Activated CD8-positive, alpha-beta memory T cell treated with anti-CD3 and anti-CD28 coated beads, Interleukin-2, amount 50 U/mL, for 1 hour (primary cell): ENCODE measurements at regions not wholly inside any gene's neighbourhood (a gene's known extent, or its start where the extent isn't known, plus 50 kb on each side); places are given as distances from the start of the nearest gene placed in this dataset.
"Not testable (repeated sequence)": the region's sequence is repeated elsewhere in the genome, so short reads cannot be mapped to it uniquely, and the experiment has no call there.

Experiments used
- DNase-seq: peaks from one replicate; pipeline ENCODE4 v3.0.0-alpha.2; 2020; ENCODE audit errors: extremely low read depth

DNA sequence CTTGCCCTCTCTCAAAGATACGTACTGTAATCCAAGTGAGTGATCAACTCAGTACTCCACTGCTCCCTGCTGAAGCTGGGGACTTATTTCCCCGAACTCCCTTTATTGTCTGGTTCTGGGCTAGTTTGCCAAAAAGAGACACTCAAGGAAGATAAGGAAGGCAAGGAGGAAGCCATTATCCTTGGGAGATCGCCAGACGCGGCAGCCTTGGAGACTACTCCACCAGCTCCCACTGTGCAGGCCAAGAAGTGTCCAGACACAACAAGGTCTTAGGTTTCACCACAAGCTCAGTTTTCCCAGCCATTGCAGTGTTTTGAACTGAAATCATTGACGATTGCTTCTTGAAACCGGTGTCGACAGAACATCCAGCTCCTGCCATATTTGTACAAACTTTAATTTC is 439.6 kb upstream of the UBE2E3 start:
- DNase-seq = no peak

GRCh38 chr2:180539541-180539940 is 440.9 kb upstream of the UBE2E3 start:
- DNase-seq = no peak

DNA sequence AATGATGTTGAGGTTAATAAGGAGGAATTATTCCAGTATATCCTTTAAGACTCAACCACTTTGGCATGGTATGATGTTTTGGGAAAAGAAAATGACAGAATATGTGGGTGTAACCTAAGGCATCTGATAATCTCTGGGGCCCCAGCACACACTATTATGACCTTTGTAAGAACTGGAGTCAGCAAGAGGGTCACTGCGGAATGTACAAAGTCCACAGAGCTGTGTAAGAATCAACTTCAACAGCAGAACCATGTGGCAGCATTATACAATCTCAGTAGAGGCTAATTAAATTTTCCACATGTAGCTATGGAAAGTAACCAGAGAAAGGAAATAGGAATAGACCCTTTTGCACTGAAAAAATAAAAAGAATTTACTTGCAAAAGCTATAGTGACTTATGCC is 445.1 kb upstream of the UBE2E3 start:
- no peak for DNase-seq

GRCh38 chr2:180531787-180532186 is 448.6 kb upstream of the UBE2E3 start:
- DNase-seq = not testable (repeated sequence)

DNA sequence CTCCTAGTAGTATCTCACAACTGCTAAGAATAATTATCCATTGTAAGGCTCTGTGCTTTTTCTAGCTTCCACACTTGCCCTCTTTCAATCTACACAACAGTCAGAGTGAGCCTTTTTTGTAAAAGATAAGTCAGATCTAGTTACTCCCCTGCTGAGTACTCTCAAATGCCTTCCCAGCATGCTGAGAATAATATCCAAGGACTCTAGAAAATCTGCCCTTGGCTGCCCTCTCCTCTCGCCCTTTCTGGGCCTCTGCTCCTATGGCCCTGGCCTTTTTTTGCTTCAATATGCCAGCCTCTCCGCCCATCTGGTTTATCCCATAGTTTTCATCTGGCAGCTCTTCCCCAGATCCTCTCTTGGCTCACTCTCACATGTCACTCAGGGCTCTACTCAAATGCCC is 455.9 kb upstream of the UBE2E3 start:
- DNase-seq = no peak

- no peak for DNase-seq
These were observed 456.6 kb upstream of the UBE2E3 start for GRCh38 chr2:180523621-180524340.

DNA sequence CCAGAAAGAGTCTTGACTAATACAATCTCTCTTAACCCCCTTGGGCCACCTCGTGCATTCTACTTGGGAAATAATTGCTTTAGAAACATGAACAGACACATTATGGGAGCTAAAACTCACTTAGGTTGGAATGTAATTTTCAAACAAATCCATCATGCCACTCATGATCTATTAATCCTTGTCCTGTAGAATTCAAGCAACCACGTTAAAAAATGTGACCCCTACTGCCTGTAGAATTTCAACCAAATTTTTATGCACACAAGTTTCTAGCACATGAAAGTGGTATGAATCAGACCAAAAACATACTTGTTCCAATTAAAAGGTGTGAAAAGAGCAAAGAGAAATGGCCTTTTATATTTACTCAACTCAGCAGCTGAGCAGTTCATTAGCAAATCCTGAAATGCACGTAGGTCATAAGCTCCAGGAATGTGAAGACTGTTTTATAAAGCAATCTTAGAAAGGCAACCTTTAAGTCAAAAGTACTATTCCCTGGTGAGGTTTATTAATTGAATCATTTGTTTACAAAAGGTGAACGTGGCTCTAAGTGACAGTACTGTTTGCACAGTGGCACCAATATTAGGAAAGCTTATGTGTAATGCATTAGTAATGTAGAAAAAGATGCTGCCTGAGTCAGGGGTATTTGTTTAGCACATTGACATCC is 459.4 kb upstream of the UBE2E3 start:
- DNase-seq = no peak

DNA sequence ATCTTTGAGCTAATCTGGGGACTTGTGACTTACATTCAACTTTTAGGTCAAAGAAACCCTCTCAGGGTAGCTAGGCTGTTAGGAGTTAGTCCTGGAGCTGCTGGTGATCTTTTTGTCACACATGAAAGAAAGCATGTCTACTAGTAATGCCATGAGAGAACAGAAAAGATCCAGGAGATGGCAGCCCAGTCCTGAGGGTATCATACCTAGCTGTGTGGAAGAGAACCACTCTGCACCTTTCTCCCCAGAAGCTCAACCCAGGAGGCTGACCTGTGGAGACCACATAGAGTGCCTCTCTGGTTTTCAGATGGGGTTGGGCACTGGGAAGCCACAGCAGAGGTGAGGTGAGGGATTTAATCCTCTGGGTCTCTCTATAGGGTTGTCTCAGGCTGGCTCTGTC is 460.2 kb upstream of the UBE2E3 start:
- no peak for DNase-seq

DNA sequence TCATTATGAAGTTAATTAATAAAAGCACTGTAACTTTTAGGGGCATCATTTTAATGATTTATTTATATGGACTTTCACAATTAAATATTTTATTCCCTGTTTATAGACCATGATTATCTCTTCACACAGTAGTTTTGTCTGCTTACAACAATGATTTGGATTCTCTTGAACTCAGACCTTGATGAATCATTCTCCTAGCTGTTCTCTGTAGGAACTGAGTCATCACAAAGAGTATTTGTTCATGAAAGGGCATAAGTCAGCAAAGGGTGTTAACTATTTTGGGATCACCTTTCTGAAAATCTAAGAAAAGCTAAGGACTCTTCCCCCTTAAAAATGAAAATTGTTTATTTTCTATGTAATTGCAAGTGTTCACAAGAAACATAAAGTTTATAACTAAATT is 461.1 kb upstream of the UBE2E3 start:
- DNase-seq = no peak

DNA sequence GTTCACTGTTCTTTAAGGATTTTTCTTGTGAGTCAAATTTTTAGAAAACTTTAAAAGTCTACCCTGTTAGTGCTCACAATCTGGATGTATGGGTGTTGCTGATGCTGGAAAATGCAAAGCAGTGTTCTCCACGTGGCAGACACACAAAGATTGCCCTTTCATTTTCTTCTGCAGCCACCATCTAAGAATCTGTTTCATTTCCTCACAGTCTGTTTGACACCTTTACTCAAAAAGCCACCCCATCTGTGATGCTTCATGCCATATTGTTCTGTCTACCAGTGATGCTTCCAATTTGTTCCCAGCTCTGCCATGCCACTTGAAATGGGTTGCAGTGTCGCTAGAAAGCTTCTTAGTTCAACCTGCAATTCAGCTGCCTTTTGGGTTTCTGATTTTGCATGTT is 464.2 kb upstream of the UBE2E3 start:
- DNase-seq = no peak

DNA sequence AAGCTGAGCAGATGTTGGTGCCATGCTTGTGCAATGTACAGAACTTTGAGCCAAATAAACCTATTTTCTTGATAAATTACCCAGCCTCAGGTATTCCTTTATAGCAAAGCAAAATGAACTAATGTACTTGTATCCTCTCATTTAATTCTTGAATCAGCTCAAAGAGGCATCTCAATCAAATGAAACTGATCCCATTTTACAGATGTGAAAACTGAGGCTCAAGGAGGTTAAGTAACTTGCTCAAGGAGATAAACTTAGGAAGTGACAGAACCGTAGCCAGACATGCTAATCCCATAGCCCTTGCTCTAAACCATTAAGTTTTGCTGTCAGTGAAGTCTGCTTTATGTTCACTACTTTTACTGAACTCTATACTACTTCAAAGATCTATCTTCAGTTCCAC is 467.0 kb upstream of the UBE2E3 start:
- DNase-seq = no peak

DNA sequence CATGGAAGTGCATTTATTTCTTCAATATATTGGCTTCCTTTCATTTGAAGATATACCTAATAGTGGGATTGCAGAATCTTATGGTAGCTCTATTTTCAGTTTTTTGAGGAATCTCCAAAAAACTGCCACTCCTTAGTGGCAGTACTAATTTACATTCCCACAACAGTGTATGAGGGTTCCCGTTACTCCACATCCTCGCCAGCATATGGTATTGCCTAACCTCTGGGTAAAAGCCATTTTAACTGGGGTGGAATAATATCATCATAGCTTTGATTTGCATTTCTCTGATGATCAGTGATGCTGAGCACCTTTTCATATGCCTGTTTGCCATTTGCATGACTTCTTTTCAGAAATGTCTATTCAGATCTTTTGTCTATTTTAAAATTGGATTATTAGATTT is 471.9 kb upstream of the UBE2E3 start:
- no peak for DNase-seq

DNA sequence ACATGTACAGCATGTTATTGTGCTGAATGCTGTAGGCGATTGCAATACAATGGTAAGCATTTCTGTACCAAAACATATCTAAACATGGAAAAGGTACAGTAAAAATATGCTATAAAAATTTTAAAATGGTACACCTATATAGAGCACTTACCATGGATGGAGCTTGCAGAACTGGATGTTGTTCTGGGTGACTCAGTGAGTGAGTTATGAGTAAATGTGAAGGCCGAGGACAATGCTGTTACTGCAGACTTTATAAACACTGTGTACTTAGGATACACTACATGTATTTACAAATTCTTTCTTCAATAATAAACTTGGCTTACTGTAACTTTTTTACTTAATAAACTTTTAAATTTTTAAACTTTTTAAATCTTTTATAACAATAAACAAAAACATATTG is 473.4 kb upstream of the UBE2E3 start:
- DNase-seq = no peak

DNA sequence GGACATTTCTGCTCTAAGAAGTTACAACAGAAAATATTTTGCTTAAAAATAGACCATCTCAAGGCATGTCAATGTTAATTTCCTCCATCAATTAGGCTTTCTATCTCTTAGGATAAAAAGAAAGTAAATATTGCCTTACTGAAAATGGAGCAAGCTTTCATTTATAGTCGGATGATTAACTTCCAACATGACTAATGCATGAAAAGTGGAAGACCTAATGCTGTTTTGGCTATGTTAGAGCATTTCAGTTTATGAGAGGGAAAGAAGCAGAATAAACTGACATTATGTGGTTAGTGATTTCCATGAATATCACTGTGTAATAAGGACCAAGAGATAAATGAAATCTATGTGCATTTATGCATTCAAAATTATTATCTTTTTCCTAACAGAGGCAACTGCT is 475.2 kb upstream of the UBE2E3 start:
- no peak for DNase-seq

- DNase-seq = no peak
These were observed 482.7 kb upstream of the UBE2E3 start for GRCh38 chr2:180497621-180498152.

DNA sequence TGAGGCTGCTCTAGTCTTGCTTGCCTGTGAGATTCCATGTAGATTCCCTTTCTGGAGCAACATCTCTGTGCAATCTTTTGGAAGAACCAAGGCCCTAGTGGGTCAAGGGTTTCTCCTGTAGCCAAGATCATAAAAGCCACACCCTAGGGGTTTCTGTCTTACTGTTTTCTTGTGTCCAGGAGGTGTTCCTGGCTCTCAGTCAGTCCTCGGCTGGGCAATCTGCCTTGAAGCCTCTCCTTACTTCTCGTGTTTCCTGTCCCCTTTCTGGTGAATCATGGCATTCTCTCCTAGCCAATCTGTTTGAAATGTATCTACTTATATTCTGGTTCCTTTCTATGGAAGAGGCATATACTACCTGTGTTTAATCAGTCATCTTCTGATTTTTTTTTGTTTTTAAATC is 484.8 kb upstream of the UBE2E3 start:
- no peak for DNase-seq

- no peak for DNase-seq
These were observed 486.1 kb upstream of the UBE2E3 start for GRCh38 chr2:180494286-180494685.

- DNase-seq = no peak
These were observed 475.6 kb upstream of the CWC22 start for GRCh38 chr2:180482696-180483095.

DNA sequence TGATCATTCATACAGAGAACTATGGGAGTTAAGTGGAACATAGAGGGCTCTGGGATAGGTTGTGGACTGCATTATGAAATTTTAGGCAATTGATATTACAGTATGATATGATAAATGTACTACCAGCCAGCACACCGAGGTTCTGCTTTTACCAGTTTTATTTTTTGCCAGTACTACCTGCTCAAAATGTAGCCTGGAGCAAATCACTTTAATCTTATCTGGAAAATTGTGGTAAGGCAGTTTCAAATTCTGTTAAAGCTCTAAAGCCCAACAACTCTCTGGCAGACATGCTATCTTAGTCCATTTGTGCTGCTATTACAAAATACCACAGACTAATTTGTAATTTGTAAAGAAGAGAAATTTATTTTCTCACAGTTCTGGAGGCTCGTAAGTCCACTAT is 474.9 kb upstream of the CWC22 start:
- DNase-seq = no peak

DNA sequence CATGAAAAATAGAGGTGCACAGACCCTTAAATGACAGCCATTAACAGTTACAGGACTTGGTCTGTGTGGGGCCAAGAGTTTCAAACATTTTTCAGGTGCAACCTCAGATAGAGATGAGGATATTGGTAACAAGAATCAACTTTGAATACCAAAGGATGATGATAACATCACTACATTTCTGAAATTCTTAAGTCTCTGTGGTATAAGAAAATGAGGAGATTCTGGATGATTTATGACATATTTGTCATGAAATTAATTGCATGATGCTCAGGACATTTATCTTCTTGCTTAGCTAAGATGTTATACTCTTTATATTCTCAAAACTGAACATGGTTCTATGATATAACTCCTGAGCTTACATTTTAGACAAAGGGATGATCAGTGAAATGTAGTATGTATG is 471.8 kb upstream of the CWC22 start:
- DNase-seq = no peak

DNA sequence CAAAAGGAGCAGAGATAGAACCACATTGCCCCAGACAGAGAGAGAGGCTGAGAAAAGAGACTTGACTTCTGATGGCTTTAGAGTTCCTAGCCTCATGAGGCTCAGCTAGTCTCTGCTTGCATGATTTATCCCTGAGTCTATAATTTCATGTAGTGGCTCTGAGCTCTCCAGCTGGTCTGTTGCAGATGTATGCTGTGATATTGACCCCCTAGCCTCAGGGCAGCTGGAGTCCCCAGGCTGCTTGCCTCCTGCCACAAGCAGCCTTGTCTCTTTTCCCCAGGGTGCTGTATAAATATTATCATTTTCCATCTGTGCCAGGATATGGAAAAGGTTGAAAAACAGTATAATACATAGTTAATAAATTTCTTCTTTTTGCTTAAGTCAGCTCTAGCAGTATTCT is 467.6 kb upstream of the CWC22 start:
- no peak for DNase-seq

DNA sequence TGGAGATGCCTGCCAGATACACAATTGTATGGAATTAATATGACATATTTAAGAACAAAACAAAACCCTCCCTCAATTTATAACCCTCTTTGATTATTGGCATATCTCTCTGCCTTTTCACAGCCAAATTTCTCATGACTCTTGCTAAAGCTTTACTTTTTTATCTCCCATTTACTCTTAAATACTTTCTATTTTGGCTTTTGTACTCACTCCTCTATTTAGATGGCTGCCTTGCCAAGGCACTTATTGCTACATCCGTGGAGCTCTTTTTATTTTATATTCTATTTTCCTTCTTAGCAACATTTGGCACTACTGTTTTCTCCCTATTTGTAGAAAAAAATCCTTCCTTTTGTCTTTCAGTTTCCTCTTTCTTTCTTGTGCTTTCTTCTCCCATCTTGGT is 466.4 kb upstream of the CWC22 start:
- DNase-seq = no peak

- DNase-seq = no peak
These were observed 465.0 kb upstream of the CWC22 start for GRCh38 chr2:180472133-180472532.

- DNase-seq = no peak
These were observed 456.5 kb upstream of the CWC22 start for GRCh38 chr2:180463608-180464007.
